ENCODE measurements at regions not wholly inside any gene's neighbourhood (a gene's known extent, or its start where the extent isn't known, plus 50 kb on each side); places are given as distances from the start of the nearest gene placed in this dataset.

GRCh38 chr7:25279705-25280104 is 51.4 kb upstream of the NPVF start:
- in situ Hi-C loops (cut with HindIII; ENCODE audit: low sequenced_read_pairs): no loop called here

GRCh38 chr7:25280181-25280580 is 51.9 kb upstream of the NPVF start:
- in situ Hi-C loops (cut with HindIII; ENCODE audit: low sequenced_read_pairs): no loop called here

- in situ Hi-C loops (cut with HindIII; ENCODE audit: low sequenced_read_pairs): no loop called here
Observed at GRCh38 chr7:25282194-25282593, 53.9 kb upstream of the NPVF start.

GRCh38 chr7:25286756-25287155 is 58.5 kb upstream of the NPVF start:
- in situ Hi-C loops (cut with HindIII; ENCODE audit: low sequenced_read_pairs): no loop called here

- in situ Hi-C loops (cut with HindIII; ENCODE audit: low sequenced_read_pairs): no loop called here
Observed at GRCh38 chr7:25287291-25287690, 59.0 kb upstream of the NPVF start.

GRCh38 chr7:25288556-25289307 is 60.4 kb upstream of the NPVF start:
- in situ Hi-C loops (cut with HindIII; ENCODE audit: low sequenced_read_pairs): no loop called here

- in situ Hi-C loops (cut with HindIII; ENCODE audit: low sequenced_read_pairs): no loop called here
Observed at GRCh38 chr7:25289518-25289917, 61.2 kb upstream of the NPVF start.

- in situ Hi-C loops (cut with HindIII; ENCODE audit: low sequenced_read_pairs): no loop called here
Observed at GRCh38 chr7:25294624-25295023, 66.3 kb upstream of the NPVF start.

GRCh38 chr7:25295387-25295786 is 67.1 kb upstream of the NPVF start:
- in situ Hi-C loops (cut with HindIII; ENCODE audit: low sequenced_read_pairs): no loop called here

- in situ Hi-C loops (cut with HindIII; ENCODE audit: low sequenced_read_pairs): no loop called here
Observed at GRCh38 chr7:25296086-25296485, 67.8 kb upstream of the NPVF start.

- in situ Hi-C loops (cut with HindIII; ENCODE audit: low sequenced_read_pairs): no loop called here
Observed at GRCh38 chr7:25297278-25297677, 69.0 kb upstream of the NPVF start.

- in situ Hi-C loops (cut with HindIII; ENCODE audit: low sequenced_read_pairs): no loop called here
Observed at GRCh38 chr7:25303281-25304181, 75.2 kb upstream of the NPVF start.

- in situ Hi-C loops (cut with HindIII; ENCODE audit: low sequenced_read_pairs): no loop called here
Observed at GRCh38 chr7:25304691-25305090, 76.4 kb upstream of the NPVF start.

GRCh38 chr7:25305831-25306230 is 77.5 kb upstream of the NPVF start:
- in situ Hi-C loops (cut with HindIII; ENCODE audit: low sequenced_read_pairs): no loop called here

- in situ Hi-C loops (cut with HindIII; ENCODE audit: low sequenced_read_pairs): no loop called here
Observed at GRCh38 chr7:25307624-25308023, 79.3 kb upstream of the NPVF start.

GRCh38 chr7:25308246-25308645 is 80.0 kb upstream of the NPVF start:
- in situ Hi-C loops (cut with HindIII; ENCODE audit: low sequenced_read_pairs): no loop called here

- in situ Hi-C loops (cut with HindIII; ENCODE audit: low sequenced_read_pairs): no loop called here
Observed at GRCh38 chr7:25308906-25309705, 80.8 kb upstream of the NPVF start.

GRCh38 chr7:25310896-25311295 is 82.6 kb upstream of the NPVF start:
- in situ Hi-C loops (cut with HindIII; ENCODE audit: low sequenced_read_pairs): no loop called here

- in situ Hi-C loops (cut with HindIII; ENCODE audit: low sequenced_read_pairs): no loop called here
Observed at GRCh38 chr7:25311346-25311745, 83.1 kb upstream of the NPVF start.

GRCh38 chr7:25312968-25313367 is 84.7 kb upstream of the NPVF start:
- in situ Hi-C loops (cut with HindIII; ENCODE audit: low sequenced_read_pairs): no loop called here

- in situ Hi-C loops (cut with HindIII; ENCODE audit: low sequenced_read_pairs): no loop called here
Observed at GRCh38 chr7:25313526-25313925, 85.2 kb upstream of the NPVF start.

Measured in endothelial cell of hepatic sinusoid (primary cell).